ENCODE measurements at regions not wholly inside any gene's neighbourhood (a gene's known extent, or its start where the extent isn't known, plus 50 kb on each side); places are given as distances from the start of the nearest gene placed in this dataset.
"Not testable (repeated sequence)": the region's sequence is repeated elsewhere in the genome, so short reads cannot be mapped to it uniquely, and the experiment has no call there.

DNA sequence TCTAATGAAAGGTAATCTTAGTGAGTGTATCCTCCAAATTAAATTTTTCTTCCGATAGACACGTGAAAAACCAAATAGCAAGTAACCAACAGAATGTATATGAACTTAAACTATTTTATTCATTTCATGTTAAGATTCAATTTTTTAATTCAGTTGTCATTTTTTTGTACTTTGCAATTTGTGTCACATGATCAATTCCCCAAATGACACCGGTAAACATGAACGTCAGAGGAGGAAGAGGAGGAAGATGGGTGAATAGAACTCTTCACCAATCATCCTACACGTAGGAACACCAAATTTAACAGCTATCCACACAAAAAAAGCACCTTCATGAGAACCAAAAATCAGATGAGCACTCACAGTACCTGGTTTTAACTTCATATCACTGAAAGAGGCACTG, 401.4 kb upstream of the MIR17HG start:
- DNase-seq (ENCODE audit: low read depth) = not testable (repeated sequence)

DNA sequence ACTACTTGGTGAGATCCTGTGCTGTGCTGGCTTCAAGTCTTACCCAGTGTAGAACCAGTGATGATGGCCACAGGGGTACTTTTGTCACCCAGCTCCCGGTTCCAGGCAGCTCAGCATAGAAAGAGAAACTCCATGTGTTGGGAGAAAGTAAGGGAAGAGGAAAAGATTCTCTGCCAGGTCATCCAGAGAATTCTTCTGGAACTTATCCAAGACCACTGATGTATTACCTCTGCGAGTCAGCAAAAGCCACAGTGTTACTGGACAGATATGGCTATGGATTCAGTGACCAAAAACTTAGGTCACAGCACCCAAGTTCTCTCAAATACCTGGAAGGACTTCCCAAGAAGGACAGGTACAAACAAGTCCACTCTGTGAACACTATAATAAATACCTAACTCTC, 399.5 kb upstream of the MIR17HG start:
- no peak for DNase-seq (ENCODE audit: low read depth)

DNA sequence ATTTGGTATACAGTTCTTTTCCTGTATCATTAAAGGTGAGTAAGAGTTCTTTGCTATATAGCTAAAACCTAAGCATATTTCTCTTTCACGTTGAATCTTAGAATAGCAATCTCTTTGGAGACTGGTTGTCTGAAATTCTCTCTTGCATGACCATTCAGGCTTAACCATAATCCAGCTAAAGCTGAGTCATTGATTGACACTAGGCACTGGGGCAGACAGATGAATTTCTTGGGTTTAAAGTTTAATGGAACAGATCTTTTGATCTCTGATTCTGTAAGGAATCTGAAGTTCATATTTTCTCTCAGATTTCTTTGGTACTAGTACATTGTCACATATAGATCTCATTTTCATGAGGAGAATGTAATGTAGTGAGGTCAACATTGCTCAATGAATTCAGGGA, 397.3 kb upstream of the MIR17HG start:
- no peak for DNase-seq (ENCODE audit: low read depth)

DNA sequence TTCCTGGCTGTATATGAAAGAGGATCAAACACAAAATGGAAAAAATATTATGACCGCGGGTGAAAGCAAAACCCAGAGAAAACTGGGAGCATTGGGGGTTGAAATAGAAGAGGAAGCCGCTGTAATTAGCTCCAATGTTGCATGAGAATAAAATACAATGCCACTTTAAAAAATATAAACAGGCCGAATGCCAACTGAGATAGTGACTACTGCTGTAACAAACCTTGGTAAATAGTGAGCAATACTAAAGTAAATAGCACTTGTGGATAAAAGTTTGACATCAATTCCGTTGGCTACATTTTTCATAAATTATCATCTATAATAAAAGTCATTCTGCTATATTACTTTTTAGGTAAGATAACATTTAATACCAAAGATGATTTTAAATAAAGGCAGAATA, 395.8 kb upstream of the MIR17HG start:
- no peak for DNase-seq (ENCODE audit: low read depth)

DNA sequence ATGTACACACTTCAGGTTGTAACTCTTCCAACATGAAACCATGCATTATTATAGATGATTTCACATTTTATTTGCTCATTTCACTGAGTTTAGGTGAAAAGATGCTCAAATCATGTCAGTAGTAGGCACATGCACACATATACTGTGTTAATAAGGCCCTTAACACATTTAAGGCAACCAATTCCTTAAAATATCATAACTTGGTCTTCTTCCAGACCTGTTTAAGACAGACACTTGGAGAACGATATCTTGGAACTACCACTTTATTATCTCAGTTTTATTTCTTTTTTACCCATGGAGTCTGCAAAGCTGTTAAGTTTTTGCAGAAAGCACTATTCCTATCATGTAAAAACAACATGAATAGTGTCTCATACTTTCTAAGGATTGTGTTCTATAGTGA, 395.2 kb upstream of the MIR17HG start:
- no peak for DNase-seq (ENCODE audit: low read depth)

DNA sequence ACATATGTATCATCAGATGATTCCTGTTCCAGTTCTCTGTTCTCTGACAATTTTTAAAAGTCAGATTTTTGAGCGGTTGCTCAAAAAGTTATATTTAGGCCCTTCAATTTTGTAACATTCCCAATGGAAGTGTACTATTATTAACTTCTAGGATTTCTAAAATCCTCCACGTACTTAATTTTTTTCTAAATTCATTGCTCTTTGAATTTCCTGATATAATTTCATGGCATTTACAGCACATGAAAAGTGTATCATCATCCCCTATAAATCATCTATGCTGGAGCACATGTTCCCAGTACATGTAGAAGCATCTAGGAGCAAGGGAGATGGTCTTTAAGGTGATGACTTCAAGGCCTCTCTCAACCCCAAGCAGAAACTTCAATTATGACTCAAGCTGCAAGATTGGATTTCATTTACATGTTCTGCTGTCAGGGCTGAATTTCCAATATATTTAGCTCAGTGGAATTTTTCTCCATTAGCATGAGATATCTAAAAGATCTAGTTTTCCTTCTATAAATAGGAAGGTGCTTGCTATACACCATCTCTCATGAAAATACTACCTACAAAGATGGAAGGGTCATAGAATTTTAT, 392.8 kb upstream of the MIR17HG start:
- DNase-seq (ENCODE audit: low read depth) = no peak

DNA sequence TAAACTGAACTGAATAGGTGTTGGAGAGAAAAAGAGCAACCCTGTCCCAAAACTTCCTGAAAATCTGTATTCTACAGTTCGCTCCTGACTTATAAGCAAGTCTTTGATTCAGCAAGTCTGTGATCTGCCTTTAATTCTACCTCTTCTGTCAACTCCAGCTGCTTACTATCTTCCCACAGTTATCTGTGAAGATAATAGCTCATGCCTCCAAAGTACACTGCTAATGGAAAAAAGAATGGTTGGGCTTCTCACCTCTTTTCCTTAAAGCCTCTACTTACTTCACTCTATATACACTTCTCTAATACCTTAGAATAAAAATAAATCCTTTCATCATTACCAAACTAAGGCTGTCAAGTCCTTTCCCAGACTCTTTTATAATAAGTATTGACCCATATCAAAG, 391.5 kb upstream of the MIR17HG start:
- DNase-seq (ENCODE audit: low read depth) = no peak

DNA sequence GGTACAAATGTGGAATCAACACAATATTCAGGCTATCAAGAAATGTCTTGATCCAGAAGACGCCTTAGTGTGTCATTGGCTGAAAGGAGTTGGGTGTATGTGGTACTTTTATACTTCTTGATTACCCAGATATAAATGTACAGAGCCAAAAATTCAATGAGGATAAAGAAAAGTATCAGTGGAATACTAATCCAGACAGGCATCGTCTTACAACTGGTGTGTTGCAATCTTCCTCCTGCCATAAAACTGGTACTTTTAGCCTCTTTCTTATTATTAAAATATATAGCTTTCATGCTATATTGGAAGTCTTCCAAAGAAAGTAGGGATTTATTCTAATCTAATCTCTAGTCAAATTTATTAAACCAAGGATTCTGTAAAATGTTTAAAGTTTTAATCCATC, 388.6 kb upstream of the MIR17HG start:
- no peak for DNase-seq (ENCODE audit: low read depth)

DNA sequence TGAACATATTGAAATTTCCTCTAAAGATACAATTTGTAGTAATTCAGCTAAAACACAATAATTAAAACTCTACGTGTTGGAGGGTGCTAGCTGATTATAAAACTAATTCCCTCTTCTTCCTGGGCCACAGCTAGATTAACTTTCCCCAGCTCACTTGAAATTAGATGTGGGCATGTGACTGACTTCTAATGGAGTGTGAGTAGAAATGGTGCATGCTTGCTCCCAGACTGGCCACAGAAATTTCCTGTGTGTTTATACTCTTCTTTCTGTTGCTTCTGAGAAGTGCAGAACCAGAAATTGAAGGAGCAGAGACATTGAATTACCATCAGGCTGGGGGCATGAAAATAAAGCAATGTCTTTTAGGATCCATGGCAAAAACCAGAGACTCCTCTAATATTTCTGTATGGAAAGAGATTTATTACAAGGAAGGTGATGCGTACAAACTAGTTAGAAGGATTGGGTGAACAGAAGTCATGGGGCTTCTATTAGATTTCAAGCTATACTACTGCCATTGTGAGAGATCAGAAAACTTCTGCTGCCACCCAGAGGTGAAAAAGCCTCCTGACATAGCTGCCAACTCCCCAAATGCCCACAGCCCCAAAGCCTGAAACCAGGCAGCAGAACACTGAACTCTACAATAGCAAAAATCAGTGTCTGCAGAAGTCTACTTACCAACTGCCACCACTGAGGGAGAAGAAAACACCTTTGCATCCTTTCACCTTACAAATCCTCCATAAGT, 379.2 kb upstream of the MIR17HG start:
- DNase-seq (ENCODE audit: low read depth) = no peak

DNA sequence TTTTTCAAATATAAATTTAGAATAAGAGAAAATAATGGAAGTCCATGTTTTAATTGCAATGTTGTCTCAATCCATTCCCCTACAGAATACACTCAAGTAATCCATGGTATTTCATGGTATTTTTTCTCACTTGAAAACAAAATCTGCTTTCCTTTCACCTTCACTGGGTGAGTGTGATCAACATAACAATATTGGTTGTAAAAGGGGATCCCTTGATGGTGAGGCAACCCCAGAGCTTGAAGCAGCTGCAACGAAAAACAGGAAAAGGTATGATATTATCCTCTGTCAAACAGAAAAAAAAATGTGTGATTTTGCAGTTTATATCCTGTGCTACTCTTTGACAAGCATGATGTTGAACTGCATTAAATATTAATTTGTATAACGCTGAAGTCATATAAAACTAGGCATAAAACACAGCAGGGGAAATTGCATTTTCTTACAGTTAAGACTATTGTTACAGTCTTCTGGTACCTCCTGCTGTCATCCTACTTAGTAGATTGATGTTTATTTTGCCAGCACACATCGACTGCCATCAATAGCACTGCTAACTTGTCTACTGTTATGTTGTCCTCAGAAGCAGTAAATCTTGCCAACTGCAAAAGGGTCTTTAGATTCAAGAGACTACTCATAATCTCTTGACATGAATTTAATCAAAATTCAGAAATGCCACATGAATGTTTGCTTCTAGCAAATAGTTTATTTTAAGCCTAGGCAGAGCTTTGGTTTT, 373.1 kb upstream of the MIR17HG start:
- no peak for DNase-seq (ENCODE audit: low read depth)

DNA sequence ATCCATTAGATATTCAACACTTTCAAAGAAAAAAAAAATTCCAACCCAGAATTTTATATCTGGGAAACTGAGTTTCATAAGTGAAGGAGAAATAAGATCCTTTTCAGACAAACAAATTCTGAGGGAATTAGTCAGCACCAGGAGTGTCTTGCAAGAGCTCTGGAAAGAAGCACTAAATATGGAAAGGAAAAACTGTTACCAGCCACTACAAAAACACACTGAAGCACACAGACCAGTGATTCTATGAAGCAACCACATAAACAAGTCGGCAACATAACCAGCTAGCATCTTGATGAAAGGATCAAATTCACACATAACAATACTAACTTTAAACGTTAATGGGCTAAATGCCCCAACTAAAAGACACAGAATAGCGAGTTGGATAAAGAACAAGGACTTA, 368.4 kb upstream of the MIR17HG start:
- DNase-seq (ENCODE audit: low read depth) = no peak

DNA sequence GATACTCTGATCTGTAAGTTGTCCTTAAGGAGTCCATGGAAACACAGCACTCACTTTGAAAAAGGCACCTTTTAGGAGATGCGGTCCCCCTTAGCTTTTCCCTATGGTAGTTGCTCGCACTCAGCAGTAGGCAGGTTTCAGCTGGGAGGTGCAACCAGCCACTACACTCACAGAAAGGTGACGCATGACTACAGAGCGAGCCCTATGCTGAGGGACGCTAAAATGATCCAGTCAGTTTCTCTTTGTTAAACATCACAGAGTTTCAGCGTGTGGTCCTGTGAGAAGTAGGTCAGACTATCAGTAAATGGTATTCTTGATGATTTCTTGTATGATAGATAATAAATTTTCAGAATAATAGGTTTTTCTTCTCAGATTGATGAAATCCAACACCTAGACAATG, 362.7 kb upstream of the MIR17HG start:
- no peak for DNase-seq (ENCODE audit: low read depth)

DNA sequence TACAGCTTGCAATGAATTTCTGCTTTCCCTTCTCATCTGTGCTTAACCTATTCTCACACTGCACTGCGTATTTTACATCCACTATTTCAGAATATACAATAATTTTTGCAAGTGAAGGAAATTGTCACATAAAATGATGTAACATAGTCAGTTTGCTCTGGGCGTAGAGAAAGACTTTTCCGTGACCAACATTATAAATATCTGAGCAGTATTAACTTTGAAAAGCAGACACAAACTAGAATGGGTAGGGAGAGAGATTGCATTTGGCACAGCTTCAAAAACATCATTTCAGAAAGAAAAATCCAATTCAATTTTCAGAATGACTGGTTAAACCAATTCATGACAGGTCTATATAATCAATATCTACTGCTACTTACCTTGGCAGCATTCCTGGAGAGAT, 352.5 kb upstream of the MIR17HG start:
- DNase-seq (ENCODE audit: low read depth) = no peak

DNA sequence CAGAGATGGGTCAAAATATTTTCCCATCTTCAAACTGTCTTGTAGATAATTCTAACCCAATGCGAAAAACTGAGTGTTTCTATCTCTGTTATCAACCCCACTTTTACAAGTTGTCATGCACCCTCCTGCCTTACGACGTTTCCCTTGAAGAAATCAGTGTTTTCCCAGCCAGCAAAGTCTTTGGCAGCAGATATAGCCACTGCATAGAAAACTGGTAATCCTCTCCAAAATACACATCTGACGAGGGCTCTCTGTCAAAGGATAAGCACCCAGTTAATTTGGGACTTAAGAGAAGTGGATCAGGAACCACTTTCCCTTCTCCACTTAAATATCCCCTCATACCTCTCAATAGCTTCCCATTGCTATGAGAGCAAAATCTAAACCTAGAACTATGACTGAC, 351.9 kb upstream of the MIR17HG start:
- DNase-seq (ENCODE audit: low read depth) = no peak

DNA sequence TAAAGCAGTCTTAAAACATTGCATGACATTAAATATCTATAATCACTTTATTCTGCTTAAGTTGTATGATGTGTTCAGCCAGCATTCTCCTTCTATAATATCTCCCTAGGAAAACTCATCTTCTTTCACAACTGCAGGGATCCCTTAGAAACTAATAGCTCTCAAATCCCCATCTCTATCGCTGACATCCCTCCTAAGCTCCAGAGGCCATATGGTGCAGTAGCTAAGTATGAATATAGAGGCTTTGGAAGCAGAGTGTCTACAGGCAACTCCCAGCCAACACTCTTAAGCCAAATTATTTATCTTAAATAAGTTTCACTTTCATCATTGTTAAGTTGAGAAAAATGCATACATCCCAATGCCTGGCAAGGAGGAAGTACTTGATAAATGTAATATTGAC, 349.5 kb upstream of the MIR17HG start:
- DNase-seq (ENCODE audit: low read depth) = no peak

DNA sequence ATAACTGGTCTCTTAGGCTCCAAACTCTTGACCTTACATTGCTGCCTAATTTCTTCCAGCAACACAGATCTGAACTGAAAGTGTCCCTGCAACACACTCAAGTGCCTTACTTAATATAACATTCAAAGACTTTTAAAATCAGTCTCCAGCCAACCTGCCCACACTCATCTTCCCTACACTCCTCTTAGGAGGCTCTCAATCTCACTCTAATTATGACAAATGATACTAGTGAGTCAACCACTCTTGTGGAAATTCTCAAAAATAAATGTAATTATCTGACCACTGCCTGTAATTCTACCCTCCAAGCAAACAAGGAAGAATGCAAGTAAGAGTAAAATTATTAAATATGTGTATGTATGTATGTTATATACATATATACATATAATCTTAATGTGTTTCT, 348.1 kb upstream of the MIR17HG start:
- DNase-seq (ENCODE audit: low read depth) = no peak

DNA sequence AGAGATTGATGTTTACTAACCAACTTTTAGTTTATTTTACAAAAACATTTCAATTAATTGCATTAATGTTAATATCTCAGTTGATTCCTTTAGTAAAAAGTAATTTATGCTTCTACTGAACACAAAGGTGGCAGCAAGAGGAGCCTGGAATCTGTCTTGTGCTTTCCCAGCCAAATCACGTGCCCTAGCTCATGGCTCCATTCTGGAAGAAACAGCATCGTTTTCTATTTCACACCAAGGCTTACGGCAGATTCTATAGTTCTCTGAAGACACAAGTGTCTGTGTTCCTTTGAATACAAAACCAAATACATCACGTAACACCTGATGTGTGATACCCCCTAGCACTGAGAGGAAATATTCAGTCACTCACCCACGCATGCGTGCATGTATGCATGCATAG, 346.1 kb upstream of the MIR17HG start:
- no peak for DNase-seq (ENCODE audit: low read depth)

DNA sequence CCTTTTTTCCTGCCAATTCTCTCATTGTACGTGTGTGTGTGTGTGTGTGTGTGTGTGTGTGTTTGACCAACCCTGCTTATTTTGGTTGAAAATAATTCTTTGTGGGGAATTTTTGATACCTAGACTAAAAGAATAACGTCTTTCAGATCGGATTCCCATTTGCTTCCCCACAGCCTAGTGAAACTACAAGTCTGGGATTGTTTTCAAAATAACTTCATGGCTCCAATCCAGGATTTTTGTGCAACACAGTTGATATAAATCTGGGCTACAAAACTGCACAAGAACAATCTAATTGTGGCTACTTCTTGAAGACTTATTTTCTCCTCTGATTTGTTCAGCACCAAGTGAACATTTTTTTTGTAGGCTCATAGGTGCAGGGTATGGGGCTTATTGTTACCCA, 332.8 kb upstream of the MIR17HG start:
- no peak for DNase-seq (ENCODE audit: low read depth)

DNA sequence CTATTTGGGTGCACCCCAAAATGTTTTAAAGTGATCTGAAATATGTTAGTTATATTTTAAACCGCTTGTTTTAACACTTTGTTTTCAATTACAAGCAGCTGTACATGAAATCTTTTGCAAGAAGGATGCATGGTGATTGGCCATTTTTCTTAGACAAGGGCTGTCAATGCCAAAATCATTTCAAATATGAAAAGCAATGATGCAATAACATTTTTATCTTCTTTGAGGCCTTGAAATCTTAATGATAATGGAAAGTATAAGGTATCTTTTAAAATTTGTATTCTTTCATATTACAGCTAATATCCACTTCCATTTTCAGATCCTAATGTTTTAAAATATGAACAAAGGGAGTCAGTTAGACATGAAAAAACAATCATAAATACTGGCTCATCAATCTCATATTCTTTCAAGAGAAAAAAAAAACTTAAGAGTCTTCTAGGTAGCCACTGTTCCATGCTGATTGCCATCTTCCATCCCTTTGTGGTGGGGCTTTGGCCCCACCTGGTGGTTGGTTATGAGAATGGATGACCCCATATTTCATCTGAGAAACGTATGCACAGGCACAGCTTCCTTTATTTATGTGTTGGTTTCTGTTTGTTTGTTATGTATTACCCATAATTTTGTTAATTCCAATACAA, 330.3 kb upstream of the MIR17HG start:
- no peak for DNase-seq (ENCODE audit: low read depth)

DNA sequence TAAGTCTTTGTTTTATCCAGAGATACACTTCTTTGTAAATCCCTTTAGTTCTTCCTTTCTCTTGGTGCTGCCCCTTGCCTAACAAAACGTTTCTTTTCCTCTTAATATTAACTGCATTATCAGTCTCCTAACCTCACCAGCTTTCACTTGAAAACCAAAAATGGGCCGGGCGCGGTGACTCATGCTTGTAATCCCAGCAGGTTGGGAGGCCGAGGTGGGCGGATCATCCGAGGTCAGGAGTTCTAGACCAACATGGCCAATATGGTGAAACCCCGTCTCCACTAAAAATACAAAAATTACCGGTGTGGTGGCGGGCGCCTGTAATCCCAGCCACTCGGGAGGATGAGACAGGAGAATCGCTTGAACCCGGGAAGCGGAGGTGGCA, 329.8 kb upstream of the MIR17HG start:
- DNase-seq (ENCODE audit: low read depth) = no peak

DNA sequence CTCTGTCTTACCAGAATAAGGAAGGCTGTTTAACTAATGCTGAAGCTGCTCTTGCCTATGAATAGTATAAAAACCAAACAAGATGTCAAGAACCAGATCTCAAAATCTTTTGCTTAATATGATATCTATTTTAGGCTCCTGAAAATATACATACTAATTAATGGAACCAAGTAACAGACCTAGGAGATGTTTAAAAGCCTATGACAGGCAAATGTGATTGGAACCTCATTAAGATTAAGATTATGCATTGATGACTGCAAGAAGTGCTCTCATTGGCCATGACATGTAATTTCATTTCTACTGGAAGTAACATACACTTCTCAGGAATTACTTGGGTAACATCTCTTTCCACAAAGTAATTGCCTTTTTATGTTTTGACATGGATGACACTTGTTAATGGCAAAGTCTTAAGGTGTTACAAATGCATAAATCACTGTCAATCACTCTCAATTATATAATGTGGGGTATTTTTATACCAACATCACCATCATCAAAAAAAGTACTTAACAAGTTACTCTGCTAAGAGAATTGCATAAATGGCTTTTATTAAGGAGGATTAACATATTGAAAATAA, 326.9 kb upstream of the MIR17HG start:
- DNase-seq (ENCODE audit: low read depth) = no peak

DNA sequence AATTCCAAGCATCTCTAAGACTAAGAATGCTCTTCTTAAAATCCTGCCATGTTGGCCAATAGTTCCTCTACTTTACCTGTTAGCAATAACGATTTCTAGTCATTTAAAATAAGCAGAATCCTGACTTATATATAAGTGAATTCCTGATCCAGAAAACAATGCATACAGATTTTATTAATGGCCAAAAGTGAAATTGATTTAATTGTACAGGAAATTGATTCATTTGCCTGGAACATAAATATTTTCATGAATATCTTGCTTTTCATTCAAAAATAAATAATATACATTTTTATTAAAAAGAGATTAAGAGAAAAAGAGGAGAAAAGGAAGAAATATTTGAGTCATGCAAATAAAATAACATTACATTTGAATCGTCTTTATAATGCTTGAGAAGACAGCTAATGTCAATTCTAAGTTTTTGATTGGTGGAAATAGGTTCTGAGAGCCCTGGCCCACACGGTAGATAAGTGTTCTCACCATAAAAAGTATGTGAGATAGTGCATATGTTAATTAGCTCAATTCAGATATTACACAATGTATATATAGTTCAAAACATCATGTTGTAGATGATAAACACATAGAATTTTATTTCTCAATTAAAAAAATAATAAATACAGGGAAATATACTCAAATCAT, 323.2 kb upstream of the MIR17HG start:
- DNase-seq (ENCODE audit: low read depth) = no peak
